Activated T-cell treated with anti-CD3 and anti-CD28 coated beads, Interleukin-2, amount 50 U/mL, for 72 hours (primary cell): ENCODE measurements at regions not wholly inside any gene's neighbourhood (a gene's known extent, or its start where the extent isn't known, plus 50 kb on each side); places are given as distances from the start of the nearest gene placed in this dataset.

Experiments used
- ATAC-seq, 2 donors: fragments of 150-1000 bp; cut with Tn5 transposase; replicated peaks in 1 of 2; 2 replicates each; pipeline ENCODE4 v1.10.0; 2021; ENCODE audit warnings: moderate library complexity in 2 of 2, mild to moderate bottlenecking in 1 of 2
- DNase-seq, 2 donors: peaks; one replicate each; pipeline ENCODE4 v3.0.0; 2021 to 2022; ENCODE audit warnings: mixed read lengths in 1 of 2
- H3K27ac Mint-ChIP-seq: one replicate; pipeline ENCODE4 v1.8.0; 2022; ENCODE audit warnings: mild to moderate bottlenecking, moderate library complexity, mixed read lengths
- H3K27me3 Mint-ChIP-seq: one replicate; pipeline ENCODE4 v1.8.0; 2022; ENCODE audit warnings: low read depth, mixed read lengths
- H3K36me3 Mint-ChIP-seq, 2 donors: one replicate each; pipeline ENCODE4 v1.8.0; 2022; ENCODE audit warnings: mixed read lengths in 2 of 2, mild to moderate bottlenecking in 1 of 2; ENCODE audit not compliant: insufficient read depth in 2 of 2
- H3K4me1 Mint-ChIP-seq: one replicate; pipeline ENCODE4 v1.8.0; 2022; ENCODE audit warnings: low read depth, mixed read lengths
- H3K4me3 Mint-ChIP-seq, 2 donors: one replicate each; pipeline ENCODE4 v1.8.0; 2022; ENCODE audit warnings: mild to moderate bottlenecking in 2 of 2, mixed read lengths in 2 of 2, moderate library complexity in 2 of 2
- H3K9me3 Mint-ChIP-seq, 2 donors: one replicate each; pipeline ENCODE4 v1.8.0; 2022; ENCODE audit warnings: mixed read lengths in 2 of 2

GRCh38 chr4:4642496-4643000 lies 100.7 kb upstream of the STX18 start:
- no peak for ATAC-seq
- peaks cover 16% of the 10 kb centered on the region for H3K4me1 Mint-ChIP-seq
- H3K36me3 Mint-ChIP-seq, result peaks cover 4 to 5% of the 10 kb centered on the region in 2 donors
- no peak overlapping the region for H3K4me3 Mint-ChIP-seq
- no peak overlapping the region for H3K27ac Mint-ChIP-seq
- H3K27me3 Mint-ChIP-seq, result no peaks in the 10 kb centered on the region
- peaks cover 0 to 5% of the 10 kb centered on the region in 2 donors for H3K9me3 Mint-ChIP-seq
- no peak for DNase-seq

- H3K36me3 Mint-ChIP-seq, result peaks cover 6 to 7% of the 10 kb centered on the region in 2 donors
- ATAC-seq, result no peak
- H3K4me1 Mint-ChIP-seq, result peaks cover 20% of the 10 kb centered on the region
- H3K9me3 Mint-ChIP-seq, result peaks cover 0 to 5% of the 10 kb centered on the region in 2 donors
- no peak overlapping the region for H3K27ac Mint-ChIP-seq
- H3K27me3 Mint-ChIP-seq, result no peaks in the 10 kb centered on the region
- H3K4me3 Mint-ChIP-seq, result no peak overlapping the region
- DNase-seq, result no peak
These were observed 100.0 kb upstream of the STX18 start for GRCh38 chr4:4641661-4642495.

GRCh38 chr4:4641254-4641653 lies 99.4 kb upstream of the STX18 start:
- Mint-ChIP-seq H3K36me3 (peaks cover 6 to 8% of the 10 kb centered on the region in 2 donors), H3K27ac (no peak overlapping the region), H3K9me3 (peaks cover 0 to 5% of the 10 kb centered on the region in 2 donors), H3K4me3 (no peak overlapping the region), H3K27me3 (no peaks in the 10 kb centered on the region), H3K4me1 (peaks cover 20% of the 10 kb centered on the region)
- no peak for ATAC-seq
- no peak for DNase-seq

- Mint-ChIP-seq H3K36me3 (peaks cover 6 to 8% of the 10 kb centered on the region in 2 donors), H3K4me3 (no peak overlapping the region), H3K9me3 (peaks cover 0 to 5% of the 10 kb centered on the region in 2 donors), H3K4me1 (peaks cover 20% of the 10 kb centered on the region), H3K27me3 (no peaks in the 10 kb centered on the region), H3K27ac (no peak overlapping the region)
- ATAC-seq (no peak), DNase-seq (no peak)
These were observed 98.8 kb upstream of the STX18 start for GRCh38 chr4:4640692-4641091.

GRCh38 chr4:4639370-4639769 lies 97.5 kb upstream of the STX18 start:
- Mint-ChIP-seq H3K4me3 (no peak overlapping the region), H3K36me3 (peaks cover 6 to 11% of the 10 kb centered on the region in 2 donors), H3K9me3 (peaks cover 0 to 5% of the 10 kb centered on the region in 2 donors), H3K4me1 (peaks cover 20% of the 10 kb centered on the region), H3K27me3 (no peaks in the 10 kb centered on the region), H3K27ac (no peak overlapping the region)
- DNase-seq (peak in 1 of 2 donors; percentile 1), ATAC-seq (no peak)

GRCh38 chr4:4637710-4638109 lies 95.9 kb upstream of the STX18 start:
- Mint-ChIP-seq H3K36me3 (peaks cover 6 to 11% of the 10 kb centered on the region in 2 donors), H3K27ac (no peak overlapping the region), H3K4me3 (no peak overlapping the region), H3K27me3 (no peaks in the 10 kb centered on the region), H3K9me3 (peaks cover 0 to 5% of the 10 kb centered on the region in 2 donors), H3K4me1 (peaks cover 20% of the 10 kb centered on the region)
- ATAC-seq, result peak; percentile 80 to 83
- DNase-seq, result peak; percentile 22 to 25

GRCh38 chr4:4633431-4633830 lies 91.6 kb upstream of the STX18 start:
- H3K4me1 Mint-ChIP-seq, result peaks cover 25% of the 10 kb centered on the region
- H3K27me3 Mint-ChIP-seq, result no peaks in the 10 kb centered on the region
- DNase-seq (no peak), ATAC-seq (no peak)
- peaks cover 6 to 8% of the 10 kb centered on the region in 2 donors for H3K36me3 Mint-ChIP-seq
- no peaks in the 10 kb centered on the region for H3K9me3 Mint-ChIP-seq
- no peak overlapping the region for H3K27ac Mint-ChIP-seq
- H3K4me3 Mint-ChIP-seq, result no peak overlapping the region

- H3K4me3 Mint-ChIP-seq, result no peak overlapping the region
- DNase-seq (no peak), ATAC-seq (no peak)
- H3K27ac Mint-ChIP-seq, result no peak overlapping the region
- peaks cover 1 to 3% of the 10 kb centered on the region in 2 donors for H3K36me3 Mint-ChIP-seq
- H3K9me3 Mint-ChIP-seq, result no peaks in the 10 kb centered on the region
- H3K27me3 Mint-ChIP-seq, result no peaks in the 10 kb centered on the region
- H3K4me1 Mint-ChIP-seq, result peaks cover 14% of the 10 kb centered on the region
These were observed 89.3 kb upstream of the STX18 start for GRCh38 chr4:4631150-4631549.

GRCh38 chr4:4627906-4628305 lies 86.1 kb upstream of the STX18 start:
- DNase-seq (no peak), ATAC-seq (no peak)
- no peaks in the 10 kb centered on the region for H3K9me3 Mint-ChIP-seq
- H3K4me1 Mint-ChIP-seq, result peaks cover 21% of the 10 kb centered on the region
- H3K27ac Mint-ChIP-seq, result no peak overlapping the region
- H3K36me3 Mint-ChIP-seq, result peaks cover 0 to 1% of the 10 kb centered on the region in 2 donors
- no peak overlapping the region for H3K4me3 Mint-ChIP-seq
- H3K27me3 Mint-ChIP-seq, result no peaks in the 10 kb centered on the region

- Mint-ChIP-seq H3K9me3 (no peaks in the 10 kb centered on the region), H3K4me3 (no peak overlapping the region), H3K4me1 (peaks cover 21% of the 10 kb centered on the region), H3K36me3 (peaks cover 0 to 1% of the 10 kb centered on the region in 2 donors), H3K27me3 (no peaks in the 10 kb centered on the region), H3K27ac (no peak overlapping the region)
- ATAC-seq (no peak), DNase-seq (no peak)
These were observed 85.3 kb upstream of the STX18 start for GRCh38 chr4:4627111-4627510.

GRCh38 chr4:4625488-4625887 lies 83.6 kb upstream of the STX18 start:
- no peak for ATAC-seq
- no peak overlapping the region for H3K27ac Mint-ChIP-seq
- no peak overlapping the region for H3K4me3 Mint-ChIP-seq
- no peaks in the 10 kb centered on the region for H3K27me3 Mint-ChIP-seq
- H3K4me1 Mint-ChIP-seq, result peaks cover 12% of the 10 kb centered on the region
- no peaks in the 10 kb centered on the region for H3K9me3 Mint-ChIP-seq
- no peak for DNase-seq
- peaks cover 0 to 1% of the 10 kb centered on the region in 2 donors for H3K36me3 Mint-ChIP-seq

GRCh38 chr4:4624276-4624897 lies 82.5 kb upstream of the STX18 start:
- no peaks in the 10 kb centered on the region for H3K9me3 Mint-ChIP-seq
- peaks cover 12% of the 10 kb centered on the region for H3K4me1 Mint-ChIP-seq
- no peak for ATAC-seq
- H3K4me3 Mint-ChIP-seq, result no peak overlapping the region
- no peak for DNase-seq
- no peak overlapping the region for H3K27ac Mint-ChIP-seq
- no peaks in the 10 kb centered on the region for H3K27me3 Mint-ChIP-seq
- H3K36me3 Mint-ChIP-seq, result peaks cover 0 to 1% of the 10 kb centered on the region in 2 donors

GRCh38 chr4:4619821-4620220 lies 78.0 kb upstream of the STX18 start:
- Mint-ChIP-seq H3K9me3 (peaks cover 0 to 2% of the 10 kb centered on the region in 2 donors), H3K27ac (no peak overlapping the region), H3K4me3 (no peak overlapping the region), H3K27me3 (no peaks in the 10 kb centered on the region), H3K36me3 (peaks cover 0 to 2% of the 10 kb centered on the region in 2 donors), H3K4me1 (peaks cover 7% of the 10 kb centered on the region)
- DNase-seq (no peak), ATAC-seq (no peak)
